ENCODE measurements at regions not wholly inside any gene's neighbourhood (a gene's known extent, or its start where the extent isn't known, plus 50 kb on each side); places are given as distances from the start of the nearest gene placed in this dataset.
A peak's percentile ranks its signal among the peaks of the same experiment; 100 is the strongest.

DNA sequence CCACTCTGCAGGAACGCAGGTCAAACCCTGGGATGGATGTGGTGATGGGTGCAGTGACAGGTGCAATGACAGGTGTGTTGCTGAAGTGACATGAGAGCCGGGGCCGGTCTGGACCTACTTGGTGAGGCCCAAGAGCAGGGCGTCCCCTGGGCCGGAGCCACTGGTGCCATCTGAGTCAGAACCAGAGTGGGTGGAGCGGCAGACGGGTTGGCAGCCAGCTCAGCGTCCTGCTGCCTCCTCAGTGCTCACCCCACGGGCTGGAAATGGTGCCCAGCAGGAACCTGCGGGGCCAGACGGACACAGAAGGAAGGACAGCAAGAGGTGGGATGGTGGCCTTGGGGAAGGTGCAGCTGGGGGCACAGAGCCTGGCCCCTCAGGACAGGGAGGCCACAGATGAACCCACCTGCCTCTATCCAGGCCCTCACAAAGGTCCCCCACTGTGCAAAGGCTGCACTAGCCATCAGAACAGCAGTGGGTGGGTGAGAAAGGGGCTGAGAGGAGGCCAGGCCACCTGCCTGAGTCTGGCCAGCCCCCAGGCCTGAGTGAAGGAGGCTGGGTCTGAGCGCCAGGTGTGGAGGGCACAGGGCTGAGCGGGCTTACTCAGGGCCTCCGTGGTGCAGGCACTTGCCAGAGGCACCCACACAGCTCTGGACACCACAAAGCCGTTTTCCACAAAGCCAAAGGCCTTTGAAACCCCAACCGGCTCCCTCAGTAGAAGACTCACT is 129.0 kb upstream of the PPP2R2D start:
- DNase-seq (ENCODE audit: low read depth, low spot score): no peak

DNA sequence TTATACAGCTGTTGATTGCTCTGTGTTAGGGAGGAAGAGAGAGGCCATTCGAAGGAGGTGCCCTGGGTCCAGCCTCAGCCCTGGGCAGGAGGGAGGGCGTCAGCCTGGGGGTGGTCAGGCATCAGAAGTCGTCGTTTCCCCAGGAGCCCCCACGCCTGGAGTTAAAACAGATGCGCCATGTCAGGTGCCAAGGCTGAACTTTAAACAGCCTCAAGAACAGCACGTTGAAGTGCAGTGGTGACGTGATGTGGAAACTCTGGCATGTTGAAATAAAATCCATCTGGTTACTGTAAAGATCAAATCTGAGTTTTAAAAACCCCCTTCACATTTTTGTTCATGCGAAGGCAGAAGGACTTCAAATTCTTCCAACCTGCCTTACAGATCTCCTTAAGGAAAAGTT is 128.4 kb upstream of the PPP2R2D start:
- DNase-seq (ENCODE audit: low read depth, low spot score): no peak

- no peak for DNase-seq (ENCODE audit: low read depth, low spot score)
Measured at GRCh38 chr10:131773370-131774343, 127.2 kb upstream of the PPP2R2D start.

DNA sequence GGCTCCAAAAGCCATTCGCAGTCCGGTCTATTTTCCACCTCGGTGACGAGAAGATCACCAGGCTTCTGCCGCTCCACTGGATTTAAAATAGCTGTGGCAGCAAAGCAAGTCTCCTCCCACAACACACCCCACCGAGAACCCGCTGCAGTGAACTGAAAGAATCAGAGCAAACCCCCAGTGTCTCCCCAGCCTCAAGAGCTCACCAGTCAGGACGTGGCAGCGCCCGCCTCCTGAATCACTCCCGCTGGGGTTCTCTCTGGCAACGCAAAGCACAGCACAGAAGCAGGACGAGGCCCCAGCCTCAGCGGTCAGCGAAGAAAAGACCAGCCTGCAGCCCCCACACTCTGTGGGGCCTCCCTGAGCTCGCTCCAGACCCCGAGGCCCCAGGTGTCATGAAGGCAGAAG is 126.1 kb upstream of the PPP2R2D start:
- DNase-seq (ENCODE audit: low read depth, low spot score): no peak

DNA sequence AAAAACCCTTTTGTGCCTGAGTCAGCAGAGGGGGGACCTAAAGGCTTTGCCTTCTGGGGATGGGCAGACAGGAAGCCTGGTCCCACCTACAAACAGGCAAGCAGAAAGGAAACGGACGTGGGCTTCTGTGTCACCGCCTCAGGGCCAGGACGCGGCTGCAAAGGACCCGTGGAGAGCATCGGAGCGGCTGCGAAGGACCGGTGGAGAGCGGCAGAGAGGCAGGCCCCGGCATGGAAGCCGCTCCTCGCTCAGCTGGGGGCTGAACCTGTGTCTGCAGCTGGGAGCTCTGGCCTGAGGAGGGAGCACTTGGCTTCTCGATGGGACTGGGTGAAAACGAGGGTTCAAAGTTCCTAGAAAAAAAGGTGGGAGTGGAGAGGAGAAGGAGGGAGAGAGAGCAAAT is 125.4 kb upstream of the PPP2R2D start:
- no peak for DNase-seq (ENCODE audit: low read depth, low spot score)

DNA sequence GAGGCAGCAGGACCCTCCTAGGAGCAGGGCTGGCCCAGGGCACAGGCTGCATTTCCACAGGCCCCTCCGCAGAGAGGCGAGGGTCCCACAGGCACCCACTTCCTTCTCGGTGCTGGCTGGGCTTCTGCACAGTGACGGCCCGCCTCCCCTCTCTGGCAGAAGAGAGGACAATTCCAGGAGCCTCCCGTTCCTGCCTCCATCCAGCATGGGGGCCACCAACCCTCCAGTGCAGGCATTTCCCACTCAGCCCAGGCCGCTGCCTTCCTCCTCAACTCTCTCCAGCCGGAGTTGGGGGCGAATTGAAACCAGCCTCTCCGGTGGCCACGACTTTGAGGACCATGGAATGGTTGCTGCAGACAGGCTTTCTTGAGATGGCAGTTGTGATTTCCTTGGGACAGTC is 125.0 kb upstream of the PPP2R2D start:
- no peak for DNase-seq (ENCODE audit: low read depth, low spot score)

DNA sequence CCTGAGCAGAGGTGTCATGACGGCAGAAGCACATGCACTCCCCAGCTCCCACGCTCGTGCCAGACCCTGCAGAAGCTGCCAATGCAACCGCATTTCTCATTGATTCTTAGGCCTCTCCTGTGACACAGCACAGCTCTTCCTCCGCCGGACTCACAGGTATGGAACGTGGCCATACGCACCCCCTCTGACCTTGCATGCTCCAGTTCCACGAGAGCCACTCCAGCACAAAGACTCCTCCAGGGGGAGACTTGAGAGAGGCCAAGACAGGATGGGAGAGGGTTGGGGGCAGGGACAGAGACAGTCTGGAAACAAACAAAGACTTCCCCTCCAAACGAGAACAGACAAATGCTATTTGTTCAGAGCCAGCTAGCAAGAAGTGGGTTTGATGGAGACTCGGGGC is 124.3 kb upstream of the PPP2R2D start:
- no peak for DNase-seq (ENCODE audit: low read depth, low spot score)

DNA sequence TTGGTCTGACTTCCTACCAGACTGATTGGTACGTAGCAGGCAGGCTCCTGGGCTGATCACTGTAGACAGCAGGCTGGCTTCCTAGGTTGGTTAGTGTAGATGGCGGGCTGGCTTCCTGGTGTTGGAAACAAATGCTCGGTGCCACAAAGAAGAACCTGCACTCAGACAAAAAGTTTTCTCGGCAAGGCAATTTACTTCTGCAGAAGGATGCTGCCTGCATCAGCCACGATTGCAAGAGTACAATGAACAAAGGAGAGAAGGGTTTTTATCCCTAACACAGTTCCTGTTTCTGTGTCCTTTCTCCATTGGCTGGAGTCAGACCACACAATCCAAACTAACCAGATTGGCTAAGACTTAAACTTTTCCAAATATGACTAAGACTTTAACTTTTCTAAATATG is 123.6 kb upstream of the PPP2R2D start:
- no peak for DNase-seq (ENCODE audit: low read depth, low spot score)

DNA sequence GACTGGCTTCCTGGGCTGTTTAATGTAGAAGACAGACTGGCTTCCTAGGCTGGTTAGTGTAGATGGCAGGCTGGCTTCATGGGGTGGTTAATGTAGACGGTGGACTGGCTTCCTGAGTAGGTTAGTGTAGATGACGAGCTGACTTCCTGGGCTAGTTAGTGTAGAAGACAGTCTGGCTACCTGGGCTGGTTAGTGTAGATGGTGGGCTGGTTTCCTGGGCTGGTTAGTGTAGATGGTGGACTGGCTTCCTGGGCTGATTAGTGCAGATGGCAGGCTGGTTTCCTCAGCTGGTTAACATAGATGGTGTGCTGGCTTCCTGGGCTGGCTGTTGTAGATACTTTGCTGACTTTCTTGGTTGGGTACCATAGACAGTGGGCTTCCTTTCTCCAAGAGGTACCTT is 122.9 kb upstream of the PPP2R2D start:
- DNase-seq (ENCODE audit: low read depth, low spot score): no peak

GRCh38 chr10:131778385-131778784 is 122.4 kb upstream of the PPP2R2D start:
- DNase-seq (ENCODE audit: low read depth, low spot score): no peak

- no peak for DNase-seq (ENCODE audit: low read depth, low spot score)
Measured at GRCh38 chr10:131778842-131779241, 122.0 kb upstream of the PPP2R2D start.

DNA sequence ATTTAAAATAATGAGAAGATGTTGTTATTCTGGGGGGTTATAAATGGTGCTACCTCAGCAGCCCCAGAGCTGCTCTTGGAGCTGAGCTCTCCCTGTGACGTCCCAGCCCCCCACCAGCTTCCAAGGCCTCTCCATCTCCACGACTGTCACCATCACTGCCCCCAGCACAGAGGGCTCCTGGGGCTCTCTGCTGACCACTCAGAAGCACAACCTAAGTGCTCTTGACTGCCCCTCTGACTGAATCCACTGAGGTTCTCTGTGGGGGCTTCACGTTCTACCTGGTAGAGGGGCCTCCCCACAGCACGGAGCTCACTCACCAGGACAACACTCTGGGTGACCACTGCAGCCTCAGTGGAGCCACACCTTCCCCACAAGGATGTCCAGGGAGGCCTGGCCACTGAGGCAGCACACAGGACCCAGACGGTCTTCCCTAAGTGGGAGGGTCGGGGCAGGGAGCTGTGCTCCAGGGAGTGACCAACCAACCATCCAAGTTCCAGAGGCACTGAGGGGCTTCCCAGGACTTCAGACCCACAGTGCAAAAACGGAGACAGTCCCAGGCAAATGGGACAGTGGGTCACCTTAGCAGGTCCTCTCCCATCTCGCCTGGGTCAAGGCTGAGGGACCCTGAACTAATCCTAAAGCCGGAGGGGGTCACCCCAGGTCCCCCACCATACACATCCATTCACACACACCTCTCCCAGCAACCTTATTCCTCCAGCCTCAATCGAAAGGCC is 121.0 kb upstream of the PPP2R2D start:
- DNase-seq (ENCODE audit: low read depth, low spot score): no peak

DNA sequence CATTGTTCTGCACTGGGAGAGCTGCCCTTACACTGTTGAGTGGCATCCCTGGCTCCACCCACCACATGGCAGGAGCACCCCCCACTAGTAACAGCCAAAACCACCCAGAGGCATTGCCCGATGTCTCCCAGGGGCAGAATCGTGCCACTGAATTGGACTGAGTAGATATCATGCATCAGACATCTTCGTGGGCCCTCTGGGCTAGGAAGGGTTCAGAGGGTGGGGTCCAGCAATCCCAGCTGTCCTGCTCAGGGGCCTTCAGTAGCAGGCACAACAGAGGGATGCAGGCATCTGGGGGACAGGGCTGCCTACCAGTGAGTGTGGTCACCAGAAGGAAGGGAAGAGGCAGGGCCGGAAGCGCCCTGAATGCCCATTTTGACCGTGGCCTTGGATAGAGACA is 119.7 kb upstream of the PPP2R2D start:
- DNase-seq (ENCODE audit: low read depth, low spot score): no peak

DNA sequence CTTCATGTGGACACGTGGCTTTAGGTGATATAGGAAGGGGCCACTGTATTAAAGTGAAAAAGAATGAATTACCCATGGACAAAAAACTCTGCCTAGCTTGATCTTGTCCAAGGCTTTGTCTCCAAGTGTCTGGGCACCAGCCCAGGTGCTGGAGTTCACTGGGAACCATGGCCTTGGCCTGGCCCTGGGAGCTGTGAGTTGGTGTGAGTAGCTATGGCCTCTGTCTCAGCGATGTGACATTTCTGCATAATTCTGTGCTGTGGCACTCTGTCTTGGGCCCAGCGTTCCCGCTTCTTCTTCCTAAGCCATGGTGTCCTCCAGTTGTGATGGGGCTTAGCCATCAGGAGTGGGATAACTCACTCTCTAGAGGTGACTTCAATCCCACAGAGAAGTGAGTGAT is 119.0 kb upstream of the PPP2R2D start:
- DNase-seq (ENCODE audit: low read depth, low spot score): no peak

GRCh38 chr10:131784363-131785120 is 116.3 kb upstream of the PPP2R2D start:
- DNase-seq (ENCODE audit: low read depth, low spot score): no peak

GRCh38 chr10:131785121-131785460 is 115.7 kb upstream of the PPP2R2D start:
- DNase-seq (ENCODE audit: low read depth, low spot score): no peak

- DNase-seq (ENCODE audit: low read depth, low spot score): peak; percentile 62
Measured at GRCh38 chr10:131786756-131787605, 113.8 kb upstream of the PPP2R2D start.

GRCh38 chr10:131787961-131788360 is 112.8 kb upstream of the PPP2R2D start:
- no peak for DNase-seq (ENCODE audit: low read depth, low spot score)

GRCh38 chr10:131788386-131788785 is 112.4 kb upstream of the PPP2R2D start:
- DNase-seq (ENCODE audit: low read depth, low spot score): no peak

DNA sequence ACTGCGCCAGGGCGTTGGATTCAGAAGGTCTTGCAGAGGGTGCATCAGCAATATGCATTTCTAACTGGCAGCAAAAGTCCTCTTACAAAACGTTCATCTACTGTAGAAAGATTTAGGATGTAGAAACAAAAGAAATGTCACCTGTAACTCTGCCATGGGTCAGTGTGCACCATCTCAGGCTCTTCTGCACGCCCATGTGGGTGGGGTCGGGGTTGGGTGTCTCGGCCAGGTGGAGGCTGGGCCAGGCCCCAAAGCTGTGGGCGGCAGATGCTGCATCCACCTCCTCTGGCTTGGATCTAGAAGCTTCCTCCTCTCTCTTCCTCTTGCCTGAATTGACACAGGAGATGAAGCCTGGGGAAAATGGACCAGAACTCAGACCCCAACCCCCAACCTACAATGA is 111.3 kb upstream of the PPP2R2D start:
- DNase-seq (ENCODE audit: low read depth, low spot score): no peak

GRCh38 chr10:131790021-131790420 is 110.8 kb upstream of the PPP2R2D start:
- no peak for DNase-seq (ENCODE audit: low read depth, low spot score)

All from astrocyte of the hippocampus (primary cell).